HT-29 (cell line): ENCODE measurements at regions not wholly inside any gene's neighbourhood (a gene's known extent, or its start where the extent isn't known, plus 50 kb on each side); places are given as distances from the start of the nearest gene placed in this dataset. TPM values are rescaled to one million over a fixed set of nuclear protein-coding genes. Genes with fewer than 3 reads are reported as not detected.
A peak's percentile ranks its signal among the peaks of the same experiment; 100 is the strongest.
"Not testable (repeated sequence)": the region's sequence is repeated elsewhere in the genome, so short reads cannot be mapped to it uniquely, and the experiment has no call there.

Experiments used
- DNase-seq: peaks from one replicate; pipeline ENCODE4 v3.0.0-alpha.2; 2015; ENCODE audit warnings: low spot score
- small RNA-seq: library from RNA; depleted of rRNA; stranded (forward); fragments of <200 nt; gene quantifications from one replicate; pipeline ENCODE3, GENCODE V24; 2014

DNA sequence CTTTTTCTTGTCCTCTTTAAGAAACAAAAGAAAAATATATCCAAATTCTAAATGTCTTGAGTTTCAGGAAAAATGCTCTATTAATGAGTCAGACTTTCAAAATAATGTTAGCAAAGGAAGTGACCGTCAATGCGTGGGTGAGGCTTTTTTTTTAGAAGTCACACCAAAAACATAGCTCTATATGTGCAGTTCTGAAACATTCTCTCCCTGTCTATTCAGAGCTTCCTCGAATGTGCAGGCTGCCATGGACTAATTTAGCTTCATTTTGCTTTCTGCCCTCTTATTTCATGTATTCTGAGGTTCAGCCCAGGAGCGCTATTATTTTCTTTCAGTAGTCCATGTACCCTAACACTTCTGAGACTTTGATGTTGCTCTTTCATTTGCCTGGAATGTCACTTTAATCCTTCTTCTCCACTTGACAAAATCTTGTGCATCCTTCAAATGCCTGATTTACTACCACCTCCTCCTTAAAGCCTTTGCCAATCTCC, 72.5 kb upstream of the RASA1 start:
- DNase-seq: no peak

- no peak for DNase-seq
Measured at GRCh38 chr5:87195616-87196015, 72.1 kb upstream of the RASA1 start.

DNA sequence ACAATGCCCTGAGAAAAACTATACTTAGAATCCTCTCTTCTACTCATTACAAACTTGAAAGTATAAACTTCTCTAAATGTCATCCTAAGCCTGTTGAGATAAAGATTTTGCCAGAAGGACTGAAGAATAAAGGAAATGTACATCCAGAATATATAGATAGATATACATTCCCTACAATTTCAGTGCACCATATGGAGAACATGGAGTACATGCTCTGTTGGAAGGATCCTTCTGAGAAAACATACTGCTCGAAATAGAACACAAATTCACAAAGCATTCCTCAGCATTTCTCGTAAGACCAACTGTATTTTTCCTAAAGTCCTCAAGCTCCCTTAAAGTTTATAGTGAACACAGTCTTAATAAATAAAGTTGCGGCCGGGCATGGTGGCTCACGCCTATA, 69.7 kb upstream of the RASA1 start:
- DNase-seq: no peak

- not testable (repeated sequence) for DNase-seq
Measured at GRCh38 chr5:87199246-87199645, 68.4 kb upstream of the RASA1 start.

DNA sequence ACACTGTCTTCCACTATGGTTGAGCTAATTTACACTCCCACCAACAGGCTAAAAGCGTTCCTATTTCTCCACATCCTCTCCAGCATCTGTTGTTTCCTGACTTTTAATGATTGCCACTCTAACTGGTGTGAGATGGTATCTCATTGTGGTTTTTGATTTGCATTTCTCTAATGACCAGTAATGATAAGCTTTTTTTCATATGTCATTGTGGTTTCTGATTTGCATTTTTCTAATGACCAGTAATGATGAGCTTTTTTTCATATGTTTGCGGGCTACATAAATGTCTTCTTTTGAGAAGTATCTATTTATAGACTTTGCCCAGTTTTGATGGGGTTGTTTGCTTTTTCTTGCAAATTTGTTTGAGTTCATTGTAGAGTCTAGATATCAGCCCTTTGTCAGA, 68.0 kb upstream of the RASA1 start:
- DNase-seq: not testable (repeated sequence)

DNA sequence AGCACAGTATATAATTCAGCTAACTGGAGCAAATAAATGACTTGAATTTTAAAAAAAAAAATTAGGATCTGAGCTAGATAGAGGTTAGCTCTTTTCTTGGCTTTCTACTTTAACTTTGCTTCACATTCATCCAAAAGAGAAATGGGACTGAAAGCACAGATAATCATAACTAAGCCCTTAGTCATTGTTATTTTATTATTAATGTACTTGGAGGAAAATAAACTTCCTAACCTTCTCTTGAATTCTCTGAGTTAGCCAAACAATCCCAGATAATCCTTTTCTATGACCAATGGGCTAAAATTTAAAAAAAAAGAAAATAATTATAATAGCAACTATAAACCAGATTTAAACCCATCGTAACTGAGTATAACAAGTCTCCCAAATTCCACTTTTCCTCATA, 57.6 kb upstream of the RASA1 start:
- DNase-seq: no peak

DNA sequence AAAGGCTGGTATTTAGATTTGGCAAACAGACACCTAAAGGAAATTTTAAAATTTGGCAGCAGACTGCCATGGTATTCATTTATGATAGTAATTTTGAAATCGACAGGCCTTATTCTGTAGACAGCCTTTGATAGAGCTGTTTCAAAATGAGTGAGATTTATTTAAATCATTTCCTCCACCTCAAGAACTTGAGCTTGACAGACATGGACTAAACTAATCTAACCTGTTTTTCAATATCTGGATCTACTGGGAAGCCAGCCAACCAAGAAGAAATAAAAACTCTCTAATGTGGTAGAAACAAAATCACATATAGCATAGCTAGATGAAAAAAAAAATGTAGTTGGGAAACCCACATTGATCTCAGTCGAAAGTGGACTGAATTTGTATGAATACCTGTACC, 56.9 kb upstream of the RASA1 start:
- DNase-seq: peak; percentile 92

GRCh38 chr5:87211676-87212075, 56.0 kb upstream of the RASA1 start:
- no peak for DNase-seq

- DNase-seq: not testable (repeated sequence)
Measured at GRCh38 chr5:87212183-87212582, 55.5 kb upstream of the RASA1 start.

DNA sequence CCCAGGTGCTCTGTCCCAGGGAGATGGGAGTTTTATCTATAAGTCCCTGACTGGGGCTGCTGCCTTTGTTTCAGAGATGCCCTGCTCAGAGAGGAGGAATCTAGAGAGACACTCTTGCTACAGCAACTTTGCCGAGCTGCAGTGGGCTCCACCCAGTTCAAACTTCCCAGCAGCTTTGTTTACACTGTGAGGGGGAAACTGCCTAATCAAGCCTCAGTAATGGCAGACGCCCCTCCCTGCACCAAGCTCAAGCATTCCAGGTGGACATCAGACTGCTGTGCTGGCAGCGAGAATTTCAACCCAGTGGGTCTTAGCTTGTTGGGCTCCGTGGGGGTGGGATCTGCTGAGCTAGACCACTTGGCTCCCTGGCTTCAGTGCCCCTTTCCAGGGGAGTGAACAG, 50.2 kb upstream of the RASA1 start:
- not testable (repeated sequence) for DNase-seq

Small RNA genes lying in the stretch of these regions (small RNA-seq; reads per million reads assigned to genes)
- not detected for gene MIR4280
- gene RN7SKP34: not detected
